SU-DHL-6 (cell line): ENCODE measurements at regions not wholly inside any gene's neighbourhood (a gene's known extent, or its start where the extent isn't known, plus 50 kb on each side); places are given as distances from the start of the nearest gene placed in this dataset.

Experiments
- H2AFZ ChIP-seq: fragments of 200-600 bp; sonication (generic); 2 replicates; pipeline ENCODE4 v1.6.1; 2014; ENCODE audit warnings: low read depth, mild to moderate bottlenecking, moderate library complexity, mixed read lengths, antibody characterized with exemption, low read length; ENCODE audit not compliant: severe bottlenecking
- H3F3A ChIP-seq: fragments of 200-600 bp; shearing (Covaris generic); 2 replicates; pipeline ENCODE4 v1.6.0; 2016; ENCODE audit warnings: antibody characterized with exemption, mild to moderate bottlenecking; ENCODE audit not compliant: insufficient read depth
- H3K27ac ChIP-seq: fragments of 200-600 bp; sonication (generic); 2 replicates; pipeline ENCODE4 v1.5.1; 2016; ENCODE audit warnings: low read depth, mild to moderate bottlenecking, low read length, moderate library complexity, mixed read lengths
- H3K27me3 ChIP-seq: fragments of 200-600 bp; sonication (generic), shearing (Covaris generic); 2 replicates; pipeline ENCODE4 v1.6.0; 2014; ENCODE audit warnings: mild to moderate bottlenecking, low read length
- H3K36me3 ChIP-seq: fragments of 200-600 bp; sonication (generic); 2 replicates; pipeline ENCODE4 v1.6.1; 2014; ENCODE audit warnings: mild to moderate bottlenecking, low read length, mixed read lengths
- H3K4me2 ChIP-seq: fragments of 300-600, 200-600 bp; shearing (Covaris generic), sonication (generic); 2 replicates; pipeline ENCODE4 v1.6.0; 2014; ENCODE audit warnings: low read length, low read depth, mild to moderate bottlenecking; ENCODE audit not compliant: poor library complexity, severe bottlenecking
- H3K4me3 ChIP-seq: fragments of 200-600 bp; sonication (generic); 2 replicates; pipeline ENCODE4 v1.5.1; 2014; ENCODE audit warnings: antibody characterized with exemption, low read length, mild to moderate bottlenecking, mixed read lengths; ENCODE audit not compliant: insufficient read depth, poor library complexity, severe bottlenecking
- H3K79me2 ChIP-seq: fragments of 200-600 bp; sonication (generic); 2 replicates; pipeline ENCODE4 v1.6.1; 2014; ENCODE audit warnings: mild to moderate bottlenecking, low read length, moderate library complexity; ENCODE audit not compliant: insufficient read depth
- H3K9ac ChIP-seq: fragments of 200-600 bp; sonication (generic); 2 replicates; pipeline ENCODE4 v1.7.0; 2014; ENCODE audit warnings: mild to moderate bottlenecking, low read length
- H3K9me2 ChIP-seq: fragments of 200-600 bp; sonication (generic); replicated peaks from 2 replicates; pipeline ENCODE4 v1.6.1; 2014; ENCODE audit warnings: low read length; ENCODE audit not compliant: insufficient read depth
- H3K9me3 ChIP-seq: fragments of 200-600 bp; sonication (generic); 2 replicates; pipeline ENCODE4 v1.6.1; 2014; ENCODE audit warnings: low read length, mixed read lengths; ENCODE audit not compliant: insufficient read depth
- H4K20me1 ChIP-seq: fragments of 200-600 bp; sonication (generic); 2 replicates; pipeline ENCODE4 v1.6.1; 2014; ENCODE audit warnings: low read depth, mild to moderate bottlenecking, antibody characterized with exemption, low read length, moderate library complexity, mixed read lengths
- EZH2phosphoT487 ChIP-seq: fragments of 200-600 bp; sonication (generic), shearing (Covaris generic); conservative IDR thresholded peaks from 2 replicates; pipeline ENCODE4 v1.6.1; 2018; ENCODE audit warnings: mild to moderate bottlenecking, antibody characterized with exemption, low read length, moderate library complexity, mixed read lengths
- TF ChIP-seq, protein P1 (sequence below): fragments of 200-600 bp; sonication (generic); IDR thresholded peaks from one replicate; pipeline ENCODE4 v1.5.1; 2017; ENCODE audit warnings: antibody characterized with exemption, mild to moderate bottlenecking, low read length, moderate library complexity; ENCODE audit not compliant: insufficient read depth, poor library complexity, severe bottlenecking

GRCh38 chr20:41998539-41999341 lies 380.6 kb upstream of the CHD6 start:
- no peak overlapping the region for H3K4me2 ChIP-seq

DNA sequence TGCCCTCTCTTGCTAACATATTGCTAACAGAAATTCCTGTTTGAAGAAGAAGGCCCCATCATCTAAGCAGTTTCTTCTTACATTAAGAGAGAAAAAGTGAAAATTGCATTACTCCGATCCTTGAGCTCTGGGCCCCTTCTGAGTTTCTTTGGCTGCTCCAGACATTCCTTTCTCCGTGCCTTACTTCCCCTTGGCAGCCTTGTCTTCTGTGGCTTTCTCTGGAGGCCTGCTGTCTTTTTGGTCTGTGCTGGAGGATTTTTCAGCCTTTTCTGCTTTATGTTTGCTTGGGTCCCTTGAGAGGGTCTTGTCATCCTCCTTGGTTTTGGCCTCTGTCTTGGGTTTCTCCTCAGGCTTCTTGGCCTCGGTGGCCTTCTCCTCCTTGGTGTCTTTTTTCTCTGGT lies 378.8 kb upstream of the CHD6 start:
- TF ChIP-seq EZH2phosphoT487 = no peak
- TF ChIP-seq, protein P1, sequence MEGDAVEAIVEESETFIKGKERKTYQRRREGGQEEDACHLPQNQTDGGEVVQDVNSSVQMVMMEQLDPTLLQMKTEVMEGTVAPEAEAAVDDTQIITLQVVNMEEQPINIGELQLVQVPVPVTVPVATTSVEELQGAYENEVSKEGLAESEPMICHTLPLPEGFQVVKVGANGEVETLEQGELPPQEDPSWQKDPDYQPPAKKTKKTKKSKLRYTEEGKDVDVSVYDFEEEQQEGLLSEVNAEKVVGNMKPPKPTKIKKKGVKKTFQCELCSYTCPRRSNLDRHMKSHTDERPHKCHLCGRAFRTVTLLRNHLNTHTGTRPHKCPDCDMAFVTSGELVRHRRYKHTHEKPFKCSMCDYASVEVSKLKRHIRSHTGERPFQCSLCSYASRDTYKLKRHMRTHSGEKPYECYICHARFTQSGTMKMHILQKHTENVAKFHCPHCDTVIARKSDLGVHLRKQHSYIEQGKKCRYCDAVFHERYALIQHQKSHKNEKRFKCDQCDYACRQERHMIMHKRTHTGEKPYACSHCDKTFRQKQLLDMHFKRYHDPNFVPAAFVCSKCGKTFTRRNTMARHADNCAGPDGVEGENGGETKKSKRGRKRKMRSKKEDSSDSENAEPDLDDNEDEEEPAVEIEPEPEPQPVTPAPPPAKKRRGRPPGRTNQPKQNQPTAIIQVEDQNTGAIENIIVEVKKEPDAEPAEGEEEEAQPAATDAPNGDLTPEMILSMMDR = no peak
- H4K20me1 ChIP-seq = no peaks in the 10 kb centered on the region
- H3K9me3 ChIP-seq = no peaks in the 10 kb centered on the region
- H3K4me3 ChIP-seq = no peak overlapping the region
- no peaks in the 10 kb centered on the region for H3K9me2 ChIP-seq
- no peak overlapping the region for H3K27ac ChIP-seq
- H3K36me3 ChIP-seq = no peaks in the 10 kb centered on the region
- H3K4me2 ChIP-seq = no peak overlapping the region
- no peak overlapping the region for H2AFZ ChIP-seq
- H3K9ac ChIP-seq = no peak overlapping the region
- H3K27me3 ChIP-seq = no peaks in the 10 kb centered on the region
- H3F3A ChIP-seq = no peaks in the 10 kb centered on the region
- no peaks in the 10 kb centered on the region for H3K79me2 ChIP-seq

More at GRCh38 chr20:41998539-41999341, 380.6 kb upstream of the CHD6 start:
- Histone ChIP-seq H2AFZ (no peak overlapping the region), H3K4me3 (no peak overlapping the region), H3K36me3 (no peaks in the 10 kb centered on the region), H3K9me2 (no peaks in the 10 kb centered on the region), H4K20me1 (no peaks in the 10 kb centered on the region), H3K27me3 (no peaks in the 10 kb centered on the region), H3K9ac (no peak overlapping the region), H3F3A (no peaks in the 10 kb centered on the region), H3K79me2 (no peaks in the 10 kb centered on the region), H3K27ac (no peak overlapping the region), H3K9me3 (no peaks in the 10 kb centered on the region)
- no peak for TF ChIP-seq EZH2phosphoT487
- TF ChIP-seq, protein P1 = no peak

GRCh38 chr20:41992481-41992880 lies 374.3 kb upstream of the CHD6 start:
- Histone ChIP-seq H3K4me3 (no peak overlapping the region), H3K9me3 (no peaks in the 10 kb centered on the region), H3K9ac (no peak overlapping the region), H3K36me3 (no peaks in the 10 kb centered on the region), H3K27me3 (no peaks in the 10 kb centered on the region), H4K20me1 (no peaks in the 10 kb centered on the region), H3K27ac (no peak overlapping the region), H3K9me2 (no peaks in the 10 kb centered on the region), H3K4me2 (no peak overlapping the region), H2AFZ (no peak overlapping the region), H3F3A (no peaks in the 10 kb centered on the region), H3K79me2 (no peaks in the 10 kb centered on the region)
- TF ChIP-seq, protein P1 = no peak
- TF ChIP-seq EZH2phosphoT487 = no peak
